Esophagus (tissue), 2 donors: ENCODE measurements at regions not wholly inside any gene's neighbourhood (a gene's known extent, or its start where the extent isn't known, plus 50 kb on each side); places are given as distances from the start of the nearest gene placed in this dataset.

Experiments used
- H3K27ac ChIP-seq, 2 donors: one replicate each; pipeline ENCODE4 v1.5.1; 2013; ENCODE audit warnings: low read depth in 2 of 2, mild to moderate bottlenecking in 2 of 2, inconsistent platforms in 1 of 2, low read length in 1 of 2, moderate library complexity in 1 of 2
- H3K27me3 ChIP-seq, 2 donors: one replicate each; pipeline ENCODE4 v1.6.1; 2013; ENCODE audit warnings: low read length in 2 of 2, control low read depth in 1 of 2, mild to moderate bottlenecking in 1 of 2; ENCODE audit not compliant: insufficient read depth in 2 of 2, control insufficient read depth in 1 of 2
- H3K36me3 ChIP-seq, 2 donors: one replicate each; pipeline ENCODE4 v1.6.1; 2013; ENCODE audit warnings: low read length in 1 of 2; ENCODE audit not compliant: control insufficient read depth in 2 of 2, insufficient read depth in 2 of 2
- H3K4me1 ChIP-seq, 2 donors: one replicate each; pipeline ENCODE4 v1.6.1; 2013; ENCODE audit warnings: low read length in 1 of 2; ENCODE audit not compliant: control insufficient read depth in 2 of 2, insufficient read depth in 2 of 2
- H3K4me3 ChIP-seq, 2 donors: one replicate each; pipeline ENCODE4 v1.5.1; 2013; ENCODE audit warnings: low read length in 2 of 2, mild to moderate bottlenecking in 2 of 2, low read depth in 1 of 2, moderate library complexity in 1 of 2
- H3K9me3 ChIP-seq, 2 donors: one replicate each; pipeline ENCODE4 v1.6.1; 2013; ENCODE audit warnings: mild to moderate bottlenecking in 2 of 2, low read depth in 1 of 2, low read length in 1 of 2, moderate library complexity in 1 of 2; ENCODE audit not compliant: control insufficient read depth in 2 of 2, insufficient read depth in 1 of 2
- WGBS, 2 donors: extraction: QIAGEN DNeasy Blood & Tissue Kit; methylation state at CpG; one replicate each; pipeline ENCODE4 v1.1.7; 2013; 5-methylcytosine and 5-hydroxymethylcytosine counted together
- donor health status: healthy with polysubstance abuse.
- donor health status: Bipolar disorder and iron deficiency.

GRCh38 chr1:9448132-9449109, 90.8 kb upstream of the SLC25A33 start:
- no peaks in the 10 kb centered on the region for H3K9me3 ChIP-seq
- H3K27me3 ChIP-seq: no peaks in the 10 kb centered on the region
- WGBS, 2 donors: 59 to 61% methylated on average over 15 of the region's 15 CpGs
- H3K36me3 ChIP-seq: no peaks in the 10 kb centered on the region
- no peak overlapping the region for H3K27ac ChIP-seq
- peaks cover 3 to 7% of the 10 kb centered on the region in 2 donors for H3K4me1 ChIP-seq
- H3K4me3 ChIP-seq: no peak overlapping the region

GRCh38 chr1:9449110-9449627, 90.1 kb upstream of the SLC25A33 start:
- H3K4me3 ChIP-seq: no peak overlapping the region
- H3K27ac ChIP-seq: peak overlapping the region; percentile 4 to 16
- H3K27me3 ChIP-seq: no peaks in the 10 kb centered on the region
- H3K36me3 ChIP-seq: no peaks in the 10 kb centered on the region
- H3K4me1 ChIP-seq: peaks cover 3 to 6% of the 10 kb centered on the region in 2 donors
- no peaks in the 10 kb centered on the region for H3K9me3 ChIP-seq
- 26 to 39% methylated on average over 10 of the region's 10 CpGs for WGBS, 2 donors

- peak overlapping the region; percentile 4 to 47 for H3K27ac ChIP-seq
- peaks cover 3 to 6% of the 10 kb centered on the region in 2 donors for H3K4me1 ChIP-seq
- H3K4me3 ChIP-seq: no peak overlapping the region
- no peaks in the 10 kb centered on the region for H3K27me3 ChIP-seq
- WGBS, 2 donors: 63 to 72% methylated on average over 12 of the region's 12 CpGs
- no peaks in the 10 kb centered on the region for H3K36me3 ChIP-seq
- H3K9me3 ChIP-seq: no peaks in the 10 kb centered on the region
These were observed 89.1 kb upstream of the SLC25A33 start for GRCh38 chr1:9449976-9450696.

DNA sequence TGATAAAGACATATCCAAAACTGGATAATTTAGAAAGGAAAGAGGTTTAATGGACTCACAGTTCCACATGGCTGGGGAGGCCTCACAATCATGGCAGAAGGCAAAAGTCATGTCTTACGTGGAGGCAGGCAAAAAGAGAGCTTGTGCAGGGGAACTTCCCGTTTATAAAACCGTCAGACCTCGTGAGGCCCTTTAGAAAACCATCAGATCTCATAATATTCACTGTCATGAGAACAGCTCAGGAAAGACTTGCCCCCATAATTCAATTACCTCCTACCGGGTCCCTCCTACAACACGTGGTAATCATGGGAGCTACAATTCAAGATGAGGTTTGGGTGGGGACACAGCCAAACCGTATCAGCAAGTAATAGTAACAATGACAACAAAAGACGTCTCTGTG, 88.2 kb upstream of the SLC25A33 start:
- Histone ChIP-seq H3K36me3 (no peaks in the 10 kb centered on the region), H3K4me1 (peaks cover 5 to 6% of the 10 kb centered on the region in 2 donors), H3K4me3 (no peak overlapping the region), H3K9me3 (no peaks in the 10 kb centered on the region), H3K27me3 (no peaks in the 10 kb centered on the region), H3K27ac (no peak overlapping the region)
- 81 to 83% methylated on average over 8 of the region's 8 CpGs for WGBS, 2 donors

- no peak overlapping the region for H3K4me3 ChIP-seq
- H3K4me1 ChIP-seq: peaks cover 2 to 6% of the 10 kb centered on the region in 2 donors
- 67 to 83% methylated on average over 6 of the region's 6 CpGs for WGBS, 2 donors
- no peaks in the 10 kb centered on the region for H3K27me3 ChIP-seq
- no peaks in the 10 kb centered on the region for H3K9me3 ChIP-seq
- no peaks in the 10 kb centered on the region for H3K36me3 ChIP-seq
- no peak overlapping the region for H3K27ac ChIP-seq
These were observed 86.6 kb upstream of the SLC25A33 start for GRCh38 chr1:9452516-9453140.

DNA sequence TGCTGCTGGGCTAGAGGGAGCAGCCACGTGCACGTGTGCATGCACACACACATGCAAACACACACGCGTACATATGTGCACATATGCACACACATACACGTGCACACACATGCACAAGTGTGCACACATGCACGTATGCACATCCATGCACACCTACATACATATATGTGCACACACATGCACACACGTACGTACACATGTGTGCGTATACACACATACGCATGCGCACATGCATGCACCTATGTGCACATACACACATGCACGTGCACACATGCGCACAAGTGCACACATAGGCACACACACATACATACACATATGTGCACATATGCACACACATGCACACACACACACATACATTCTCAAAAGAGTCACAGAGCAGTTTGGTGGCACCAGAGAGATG, 85.9 kb upstream of the SLC25A33 start:
- no peak overlapping the region for H3K4me3 ChIP-seq
- H3K27ac ChIP-seq: no peak overlapping the region
- peaks cover 2 to 6% of the 10 kb centered on the region in 2 donors for H3K4me1 ChIP-seq
- 90 to 91% methylated on average over 13 of the region's 13 CpGs for WGBS, 2 donors
- no peaks in the 10 kb centered on the region for H3K9me3 ChIP-seq
- no peaks in the 10 kb centered on the region for H3K36me3 ChIP-seq
- H3K27me3 ChIP-seq: no peaks in the 10 kb centered on the region

GRCh38 chr1:9453779-9454418, 85.4 kb upstream of the SLC25A33 start:
- no peaks in the 10 kb centered on the region for H3K36me3 ChIP-seq
- H3K4me1 ChIP-seq: peaks cover 2 to 6% of the 10 kb centered on the region in 2 donors
- H3K27ac ChIP-seq: no peak overlapping the region
- H3K4me3 ChIP-seq: no peak overlapping the region
- H3K9me3 ChIP-seq: no peaks in the 10 kb centered on the region
- H3K27me3 ChIP-seq: no peaks in the 10 kb centered on the region
- 79 to 82% methylated on average over 13 of the region's 13 CpGs for WGBS, 2 donors

DNA sequence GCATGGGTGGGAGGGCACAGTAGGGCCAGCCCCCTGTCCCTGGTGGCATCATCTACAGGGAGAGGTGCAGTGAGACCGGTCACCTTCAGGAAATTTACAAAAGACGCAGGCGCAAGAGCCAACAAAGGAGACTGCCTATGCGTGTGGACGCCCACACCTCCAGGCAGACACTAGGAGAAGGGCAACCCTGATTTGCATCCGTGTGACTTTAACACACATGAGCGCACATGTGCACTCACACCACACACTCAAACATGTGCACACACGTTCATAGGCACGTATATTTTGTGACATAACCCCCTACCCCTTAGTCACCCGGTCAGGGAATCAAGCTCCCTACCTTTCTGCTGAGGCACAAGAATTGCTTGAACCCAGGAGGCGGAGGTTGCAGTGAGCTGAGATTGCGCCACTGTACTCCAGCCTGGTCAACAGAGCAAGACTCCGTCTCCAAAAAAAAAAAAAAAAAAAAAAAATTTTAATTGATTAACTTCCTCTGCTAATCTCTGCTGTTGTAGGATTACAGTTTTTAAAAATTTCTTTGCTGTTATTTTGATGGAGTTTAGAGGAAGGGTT, 84.7 kb upstream of the SLC25A33 start:
- Histone ChIP-seq H3K4me3 (no peak overlapping the region), H3K9me3 (no peaks in the 10 kb centered on the region), H3K36me3 (no peaks in the 10 kb centered on the region), H3K4me1 (peaks cover 2 to 10% of the 10 kb centered on the region in 2 donors), H3K27me3 (no peaks in the 10 kb centered on the region), H3K27ac (no peak overlapping the region)
- WGBS, 2 donors: 83 to 88% methylated on average over 13 of the region's 13 CpGs
